ENCODE measurements at regions not wholly inside any gene's neighbourhood (a gene's known extent, or its start where the extent isn't known, plus 50 kb on each side); places are given as distances from the start of the nearest gene placed in this dataset.

DNA sequence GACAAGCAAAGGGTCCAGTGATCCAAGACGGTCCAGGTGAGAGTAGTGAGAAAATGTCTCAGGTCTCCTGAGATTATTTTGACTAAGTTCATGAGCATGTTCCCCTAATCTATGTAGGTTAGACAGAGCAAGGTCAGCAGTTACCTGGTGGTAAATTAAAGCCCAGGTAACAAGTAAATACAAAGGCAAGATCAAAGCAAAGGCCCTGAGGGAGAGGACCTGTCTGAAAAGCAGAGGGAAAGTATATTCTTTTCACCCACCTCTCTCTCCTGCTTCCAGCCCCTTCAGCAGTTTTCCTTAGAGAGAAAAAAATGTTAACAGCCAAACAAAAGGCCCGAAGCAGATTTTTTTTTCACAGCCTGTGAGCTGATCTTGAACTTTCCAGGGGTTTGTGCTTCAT, 302.7 kb downstream of the MAP2K6 start:
- no peak for DNase-seq (ENCODE audit: low read depth in 2 of 2)

GRCh38 chr17:69717819-69718218, 303.3 kb downstream of the MAP2K6 start:
- DNase-seq (ENCODE audit: low read depth in 2 of 2) = no peak

DNA sequence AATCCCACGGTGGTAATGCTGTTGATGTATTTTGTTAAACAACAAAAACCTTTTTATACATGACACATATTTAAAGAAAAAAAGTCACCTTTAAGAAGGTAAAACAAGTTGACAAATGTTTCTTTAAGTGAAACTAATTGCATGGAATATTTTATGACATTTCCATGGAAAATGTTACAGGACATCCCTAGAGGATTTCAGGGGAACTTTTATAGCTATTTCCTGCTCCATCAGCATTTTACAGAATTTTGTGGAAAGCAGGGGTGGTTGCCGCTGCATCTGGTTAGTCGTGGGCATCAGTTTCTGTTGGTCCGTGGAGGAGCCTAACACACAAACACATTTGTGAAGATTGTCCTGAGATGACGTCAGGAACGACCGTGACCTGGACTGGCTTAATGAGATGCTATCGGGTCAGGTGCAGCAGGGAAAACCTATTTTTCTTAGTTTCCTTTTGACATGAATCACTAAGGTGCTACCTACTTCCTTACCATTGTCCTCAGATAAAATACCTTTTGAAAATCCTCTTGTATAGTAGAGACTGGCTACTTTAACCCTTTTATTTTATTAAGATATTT, 305.1 kb downstream of the MAP2K6 start:
- no peak for DNase-seq (ENCODE audit: low read depth in 2 of 2)

DNA sequence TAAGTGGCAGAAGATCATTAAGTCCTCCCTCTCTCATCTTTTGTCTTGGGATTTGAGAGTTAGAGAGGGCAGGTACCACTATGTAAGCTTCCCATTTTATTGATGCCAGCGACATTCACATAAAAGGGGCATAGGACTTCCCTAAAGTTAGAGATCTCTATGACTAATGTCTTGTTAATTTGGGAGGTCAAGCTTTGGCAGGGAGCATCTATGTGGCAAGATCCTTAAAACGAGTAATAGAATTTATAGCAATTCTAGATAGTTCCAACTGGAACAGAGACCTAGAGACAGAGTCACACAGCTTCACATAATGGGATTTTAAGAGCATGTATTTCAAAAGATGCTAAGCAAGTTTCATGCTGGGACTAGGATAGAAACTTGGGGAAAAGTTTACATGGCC, 308.0 kb downstream of the MAP2K6 start:
- no peak for DNase-seq (ENCODE audit: low read depth in 2 of 2)

DNA sequence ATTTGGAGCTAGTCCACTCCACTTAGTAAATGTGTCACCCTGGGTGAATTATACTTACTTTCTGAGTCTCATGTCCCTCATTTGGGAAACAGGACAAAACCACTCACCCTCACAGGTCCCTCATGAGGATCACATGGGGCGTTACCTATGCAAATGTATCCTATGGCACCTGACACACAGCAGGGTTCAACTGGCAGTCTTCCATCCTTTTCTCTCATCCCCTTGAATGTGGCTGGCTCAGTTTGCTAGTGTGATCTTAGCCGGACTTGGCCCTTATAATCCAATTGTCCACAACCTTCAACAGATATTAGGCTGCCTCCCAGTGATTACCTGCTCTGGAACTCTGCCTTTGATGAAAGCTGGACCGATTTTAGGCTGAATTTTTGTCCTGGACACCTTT, 308.8 kb downstream of the MAP2K6 start:
- DNase-seq (ENCODE audit: low read depth in 2 of 2) = no peak

GRCh38 chr17:69723741-69724140, 309.2 kb downstream of the MAP2K6 start:
- no peak for DNase-seq (ENCODE audit: low read depth in 2 of 2)

- DNase-seq (ENCODE audit: low read depth in 2 of 2) = no peak
Observed at GRCh38 chr17:69724238-69724637, 309.7 kb downstream of the MAP2K6 start.

GRCh38 chr17:69725146-69725545, 310.6 kb downstream of the MAP2K6 start:
- DNase-seq (ENCODE audit: low read depth in 2 of 2) = no peak

DNA sequence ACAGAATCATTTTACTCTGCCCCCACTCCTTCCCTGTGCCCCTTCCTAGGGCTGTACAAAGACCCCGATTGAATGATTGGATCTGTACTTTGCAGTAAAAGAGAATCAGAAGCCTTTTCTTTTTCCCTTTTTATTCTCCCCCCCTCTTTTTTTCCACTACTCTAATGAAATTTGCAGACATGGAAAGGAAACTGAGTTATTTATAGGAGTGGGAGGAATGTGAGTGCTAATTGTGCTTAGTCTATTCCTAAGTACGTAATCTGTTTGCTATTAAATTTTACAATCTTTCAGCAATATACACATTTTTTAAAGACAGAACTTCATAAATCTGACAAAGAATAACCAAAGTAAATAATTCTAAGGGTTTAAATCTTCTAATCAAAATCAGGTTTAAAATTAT, 314.3 kb downstream of the MAP2K6 start:
- DNase-seq (ENCODE audit: low read depth in 2 of 2) = no peak

- DNase-seq (ENCODE audit: low read depth in 2 of 2) = no peak
Observed at GRCh38 chr17:69729944-69730343, 315.4 kb downstream of the MAP2K6 start.

GRCh38 chr17:69732272-69732918, 317.9 kb downstream of the MAP2K6 start:
- DNase-seq (ENCODE audit: low read depth in 2 of 2) = no peak

DNA sequence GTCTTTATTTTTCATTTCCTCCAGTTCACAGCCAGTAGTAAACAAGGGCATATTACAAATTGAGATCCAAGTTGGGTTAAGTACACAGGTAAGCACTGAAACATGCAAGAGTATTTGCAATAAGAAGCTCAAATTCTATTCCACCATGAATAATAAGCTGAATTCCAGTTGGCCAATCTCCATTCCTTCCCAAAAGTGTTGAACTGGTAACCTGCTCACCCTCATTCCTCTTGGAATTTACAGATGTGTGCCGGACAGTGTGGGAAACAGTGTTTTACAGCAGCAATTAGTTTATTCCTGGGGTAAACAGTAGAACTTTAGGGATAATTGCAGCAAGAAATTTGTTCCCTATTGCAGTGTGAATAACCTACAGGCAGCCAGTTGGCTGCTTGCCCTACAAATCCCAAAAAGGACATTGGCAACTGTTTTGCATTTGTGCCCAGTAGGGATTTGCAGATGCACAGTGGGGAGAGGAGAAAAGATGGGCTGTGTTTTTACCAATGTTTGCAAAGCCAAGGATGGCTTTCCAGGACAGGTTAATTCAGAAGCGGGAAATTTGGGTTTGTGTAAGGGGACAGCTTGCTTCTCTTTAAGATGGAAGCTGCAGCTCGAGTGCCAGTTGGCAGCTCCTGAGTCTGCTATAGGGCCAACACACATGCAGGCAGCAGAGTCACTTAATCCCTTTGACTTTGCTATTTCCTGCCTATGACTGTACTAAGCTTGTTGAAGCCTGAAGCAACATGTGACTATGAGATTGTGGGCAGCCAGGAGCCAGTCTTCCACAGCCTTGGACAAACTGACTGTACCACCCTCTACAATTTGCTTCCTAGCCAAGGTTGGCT, 318.9 kb downstream of the MAP2K6 start:
- no peak for DNase-seq (ENCODE audit: low read depth in 2 of 2)

- no peak for DNase-seq (ENCODE audit: low read depth in 2 of 2)
Observed at GRCh38 chr17:69734656-69735055, 320.2 kb downstream of the MAP2K6 start.

DNA sequence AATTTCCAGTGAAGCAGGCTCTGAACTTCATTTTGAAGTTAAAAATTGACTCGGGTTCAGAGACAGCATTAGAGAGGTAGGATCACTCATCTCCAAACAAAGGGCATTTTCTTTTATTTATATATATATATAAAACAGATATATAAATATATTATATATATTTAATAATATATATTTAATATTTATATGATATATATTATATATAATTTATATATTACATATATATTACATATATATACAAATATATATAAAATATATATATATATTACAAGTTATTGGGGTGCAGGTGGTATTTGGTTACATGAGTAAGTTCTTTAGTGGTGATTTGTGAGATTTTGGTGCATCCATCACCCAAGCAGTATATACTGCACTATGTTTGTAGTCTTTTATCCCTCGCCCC, 320.8 kb downstream of the MAP2K6 start:
- DNase-seq (ENCODE audit: low read depth in 2 of 2) = no peak

DNA sequence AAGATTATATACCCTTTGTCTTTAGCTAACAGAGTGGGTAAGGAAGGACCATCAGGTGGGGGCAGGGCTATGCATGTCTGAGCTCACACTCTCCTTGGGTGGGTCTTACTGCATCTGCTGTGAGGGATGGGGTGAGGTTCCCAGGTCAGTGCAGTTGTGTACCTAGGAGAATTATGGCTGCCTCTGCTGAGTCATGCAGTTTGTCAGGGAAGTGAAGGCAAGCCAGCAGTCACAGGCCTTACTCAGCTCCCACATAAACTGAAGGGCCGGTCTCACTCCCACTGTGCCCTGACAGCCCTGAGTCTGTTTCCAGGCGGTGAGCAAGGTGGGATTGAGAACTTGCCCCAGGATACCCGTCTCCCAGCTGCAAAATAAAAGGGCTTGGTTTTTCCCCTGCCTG, 328.6 kb downstream of the MAP2K6 start:
- DNase-seq (ENCODE audit: low read depth in 2 of 2) = no peak

- DNase-seq (ENCODE audit: low read depth in 2 of 2) = no peak
Observed at GRCh38 chr17:69744512-69745070, 330.1 kb downstream of the MAP2K6 start.

DNA sequence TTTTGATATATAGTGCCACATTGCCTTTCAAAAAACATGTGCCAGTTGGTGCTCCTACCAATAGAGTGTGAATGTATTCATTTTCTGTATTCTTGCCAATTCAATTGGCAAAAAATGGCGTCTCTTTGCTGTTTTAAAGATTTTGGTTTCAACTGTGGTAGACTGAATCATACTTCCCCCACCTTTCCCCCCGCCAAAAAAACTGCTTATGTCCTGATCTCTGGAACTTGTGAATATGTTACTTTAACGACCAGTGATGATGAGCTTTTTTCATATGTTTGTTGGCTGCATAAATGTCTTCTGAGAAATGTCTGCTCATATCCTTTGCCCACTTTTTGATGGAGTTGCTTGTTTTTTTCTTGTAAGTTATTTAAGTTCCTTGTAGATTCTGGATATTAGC, 325.1 kb upstream of the KCNJ16 start:
- DNase-seq (ENCODE audit: low read depth in 2 of 2) = no peak

DNA sequence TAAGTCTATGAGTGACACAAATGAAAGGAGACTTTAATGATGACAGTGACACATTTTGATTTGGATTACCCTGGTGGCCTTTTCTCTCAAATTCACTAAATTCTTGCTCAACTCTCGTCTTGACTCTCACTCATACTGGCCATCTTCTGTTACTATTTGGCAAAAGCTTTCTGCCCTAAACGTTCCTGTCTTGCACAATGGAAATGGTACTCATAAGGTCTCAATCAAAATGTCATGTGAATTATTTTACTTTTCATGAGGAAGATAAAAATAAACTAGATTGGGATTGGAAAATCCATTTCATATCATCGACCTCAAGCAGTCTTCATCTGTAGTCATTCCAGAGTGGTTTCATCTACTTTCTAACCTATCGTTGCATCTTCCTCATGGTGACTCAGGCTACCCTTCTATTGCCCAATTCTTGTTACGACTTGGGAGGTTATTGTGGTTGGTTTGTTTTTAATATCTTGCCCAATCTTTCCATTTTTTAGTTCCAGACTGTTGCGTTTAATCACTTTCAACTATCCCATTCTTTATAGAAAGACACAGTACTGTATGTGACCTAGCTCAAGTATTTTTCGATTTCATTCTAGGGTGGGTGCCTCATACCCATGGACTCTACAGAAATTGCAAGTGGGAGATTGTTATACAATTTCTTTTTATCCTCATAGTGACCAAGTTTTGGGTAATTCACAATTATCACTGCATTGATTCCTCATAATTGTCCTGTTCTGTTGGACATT, 317.2 kb upstream of the KCNJ16 start:
- no peak for DNase-seq (ENCODE audit: low read depth in 2 of 2)

- no peak for DNase-seq (ENCODE audit: low read depth in 2 of 2)
Observed at GRCh38 chr17:69760562-69760961, 314.5 kb upstream of the KCNJ16 start.

DNA sequence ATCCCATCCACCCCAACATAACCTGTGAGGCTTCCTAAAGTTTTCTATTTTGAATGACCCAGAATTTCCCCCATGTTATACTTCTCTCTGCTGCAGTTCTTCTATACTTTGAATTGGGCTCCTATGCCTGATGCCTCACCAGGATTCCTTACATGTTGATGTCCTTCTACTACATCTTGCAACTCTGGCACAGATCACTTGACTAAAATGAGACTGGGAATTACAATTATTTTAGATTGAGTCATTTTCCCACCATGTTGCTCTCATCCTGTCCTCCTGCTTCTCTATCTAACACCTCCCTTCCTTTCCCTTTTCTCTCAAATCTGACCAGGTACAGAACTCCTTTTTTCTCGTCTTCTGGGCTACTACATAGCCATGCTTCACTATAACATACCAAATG, 314.0 kb upstream of the KCNJ16 start:
- DNase-seq (ENCODE audit: low read depth in 2 of 2) = no peak

GRCh38 chr17:69761767-69762321, 313.2 kb upstream of the KCNJ16 start:
- no peak for DNase-seq (ENCODE audit: low read depth in 2 of 2)

DNA sequence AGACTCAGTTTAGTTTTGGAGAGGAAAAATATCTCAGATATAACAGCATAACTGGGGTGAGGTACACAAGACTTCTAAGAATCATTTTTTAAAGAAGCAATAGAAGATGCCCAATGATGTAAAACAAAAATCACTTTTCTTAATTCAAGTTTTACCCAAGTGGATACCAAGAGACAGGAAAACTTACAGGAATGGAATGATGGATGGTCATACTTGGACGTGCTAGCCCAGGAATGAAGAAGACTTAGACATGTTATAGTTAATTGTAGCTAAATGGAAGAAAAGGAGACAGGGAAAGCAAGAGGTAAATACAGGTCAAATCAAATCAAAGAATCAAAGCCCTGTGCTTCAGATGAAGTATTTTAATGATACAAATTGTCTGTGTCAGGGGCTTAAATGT, 312.7 kb upstream of the KCNJ16 start:
- DNase-seq (ENCODE audit: low read depth in 2 of 2) = no peak
